Testis (tissue), 2 donors: ENCODE measurements at regions not wholly inside any gene's neighbourhood (a gene's known extent, or its start where the extent isn't known, plus 50 kb on each side); places are given as distances from the start of the nearest gene placed in this dataset.

ENCODE experiments used
- DNase-seq: peaks from one replicate; pipeline ENCODE4 v3.0.0-alpha.2; 2019
- H3K27ac ChIP-seq, 2 donors: fragments of 200-600 bp; sonication (generic); one replicate each; pipeline ENCODE4 v1.5.1; 2019
- H3K27me3 ChIP-seq: fragments of 200-600 bp; sonication (generic); one replicate; pipeline ENCODE4 v1.5.1; 2019
- H3K36me3 ChIP-seq: fragments of 200-600 bp; sonication (generic); one replicate; pipeline ENCODE4 v1.5.1; 2017; ENCODE audit warnings: low read depth; ENCODE audit errors: missing control alignments
- H3K4me1 ChIP-seq: fragments of 200-600 bp; sonication (generic); one replicate; pipeline ENCODE4 v1.5.1; 2019
- H3K4me3 ChIP-seq, 2 donors: fragments of 200-600 bp; sonication (generic); one replicate each; pipeline ENCODE4 v1.5.1; 2017 to 2019
- H3K9me3 ChIP-seq: fragments of 200-600 bp; sonication (generic); one replicate; pipeline ENCODE4 v1.5.1; 2017
- POLR2A ChIP-seq: fragments of 450-650 bp; IDR thresholded peaks from one replicate; pipeline ENCODE4 v1.6.1; 2017; ENCODE audit warnings: antibody characterized with exemption, mild to moderate bottlenecking, moderate library complexity
- WGBS, 2 donors: methylation state at CpG; one replicate each; pipeline ENCODE4 v1.1.5; 2018; 5-methylcytosine and 5-hydroxymethylcytosine counted together
- intact Hi-C: fragments of 100-400 bp; cut with DNase I; formaldehyde crosslinking; loops from one replicate; pipeline ENCODE4 v1.15.1; 2023; ENCODE audit warnings: low total_unique reads
- TF ChIP-seq, protein P1 (sequence below), 3 experiments: fragments of 450-650 bp in 2 of 3; fragments of 200-600 bp in 1 of 3; sonication (generic) in 1 of 3; IDR thresholded peaks; one replicate each; pipeline ENCODE4 v1.5.1; 2016 to 2019; ENCODE audit warnings: antibody characterized with exemption in 3 of 3, mild to moderate bottlenecking in 2 of 3, moderate library complexity in 1 of 3

DNA sequence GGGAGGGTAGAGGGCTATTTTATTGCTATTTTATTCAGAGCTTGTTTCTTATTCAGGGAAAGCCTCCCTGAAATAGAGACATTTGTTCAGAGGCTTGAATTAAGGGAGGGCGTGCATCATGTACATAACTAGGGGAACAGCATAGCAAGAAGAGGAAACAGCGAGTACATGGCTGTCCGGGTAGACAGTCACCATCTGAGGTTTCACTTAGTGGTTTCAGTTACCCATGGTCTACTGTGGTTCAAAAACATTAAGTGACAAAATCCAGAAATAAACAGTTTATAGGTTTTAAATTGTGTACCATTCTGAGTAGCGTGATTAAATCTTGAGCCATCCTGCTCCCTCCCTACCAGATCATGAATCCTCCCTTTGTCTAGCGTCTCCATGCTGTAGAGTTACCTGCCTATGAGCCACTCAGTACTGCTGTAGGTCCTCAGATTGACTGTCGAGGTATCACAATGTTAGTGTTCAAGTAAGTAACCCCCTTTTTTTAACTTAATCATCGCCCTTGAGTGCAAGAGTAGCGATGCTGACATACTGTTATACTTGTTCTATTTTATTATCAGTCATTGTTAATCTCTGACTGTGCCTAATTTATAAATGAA is 791.5 kb downstream of the TFAP2A start:
- H3K27me3 ChIP-seq, result no peaks in the 10 kb centered on the region
- no peaks in the 10 kb centered on the region for H3K4me1 ChIP-seq
- no peak overlapping the region for H3K27ac ChIP-seq
- no peak overlapping the region for H3K4me3 ChIP-seq
- TF ChIP-seq POLR2A, result no peak
- TF ChIP-seq, protein P1, sequence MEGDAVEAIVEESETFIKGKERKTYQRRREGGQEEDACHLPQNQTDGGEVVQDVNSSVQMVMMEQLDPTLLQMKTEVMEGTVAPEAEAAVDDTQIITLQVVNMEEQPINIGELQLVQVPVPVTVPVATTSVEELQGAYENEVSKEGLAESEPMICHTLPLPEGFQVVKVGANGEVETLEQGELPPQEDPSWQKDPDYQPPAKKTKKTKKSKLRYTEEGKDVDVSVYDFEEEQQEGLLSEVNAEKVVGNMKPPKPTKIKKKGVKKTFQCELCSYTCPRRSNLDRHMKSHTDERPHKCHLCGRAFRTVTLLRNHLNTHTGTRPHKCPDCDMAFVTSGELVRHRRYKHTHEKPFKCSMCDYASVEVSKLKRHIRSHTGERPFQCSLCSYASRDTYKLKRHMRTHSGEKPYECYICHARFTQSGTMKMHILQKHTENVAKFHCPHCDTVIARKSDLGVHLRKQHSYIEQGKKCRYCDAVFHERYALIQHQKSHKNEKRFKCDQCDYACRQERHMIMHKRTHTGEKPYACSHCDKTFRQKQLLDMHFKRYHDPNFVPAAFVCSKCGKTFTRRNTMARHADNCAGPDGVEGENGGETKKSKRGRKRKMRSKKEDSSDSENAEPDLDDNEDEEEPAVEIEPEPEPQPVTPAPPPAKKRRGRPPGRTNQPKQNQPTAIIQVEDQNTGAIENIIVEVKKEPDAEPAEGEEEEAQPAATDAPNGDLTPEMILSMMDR (IDR thresholded peaks at IDR 0.05), result no peak
- 82 to 92% methylated on average over 8 of the region's 8 CpGs for WGBS, 2 donors
- intact Hi-C loops, result no loop called here
- DNase-seq, result no peak
- H3K9me3 ChIP-seq, result no peaks in the 10 kb centered on the region
- no peaks in the 10 kb centered on the region for H3K36me3 ChIP-seq

DNA sequence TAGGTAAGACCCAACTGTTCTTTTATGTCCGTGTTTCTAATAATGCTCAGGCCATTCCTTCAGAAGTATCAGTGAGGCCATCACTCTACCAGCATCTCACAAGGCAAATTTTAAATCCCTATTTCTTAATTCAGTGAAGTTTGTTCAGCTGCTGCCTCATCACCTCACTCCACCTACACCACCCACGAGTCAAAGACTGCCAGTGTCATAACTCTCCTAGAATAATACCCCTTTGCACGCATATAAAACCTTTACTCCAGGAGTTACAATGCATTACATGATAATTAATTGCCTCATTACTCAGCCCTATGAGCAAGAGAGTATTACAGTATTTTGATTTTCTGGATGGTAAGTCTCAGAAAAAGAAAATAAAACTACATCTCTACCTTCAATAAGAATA is 793.6 kb downstream of the TFAP2A start:
- H3K4me3 ChIP-seq, result no peak overlapping the region
- intact Hi-C loops, result no loop called here
- H3K27me3 ChIP-seq, result no peaks in the 10 kb centered on the region
- H3K9me3 ChIP-seq, result no peaks in the 10 kb centered on the region
- no peak for DNase-seq
- H3K27ac ChIP-seq, result no peak overlapping the region
- TF ChIP-seq POLR2A, result no peak
- TF ChIP-seq, protein P1 (IDR thresholded peaks at IDR 0.05), result no peak
- WGBS, 2 donors, result 71 to 76% methylated on average over 3 of the region's 3 CpGs
- no peaks in the 10 kb centered on the region for H3K4me1 ChIP-seq
- no peaks in the 10 kb centered on the region for H3K36me3 ChIP-seq

DNA sequence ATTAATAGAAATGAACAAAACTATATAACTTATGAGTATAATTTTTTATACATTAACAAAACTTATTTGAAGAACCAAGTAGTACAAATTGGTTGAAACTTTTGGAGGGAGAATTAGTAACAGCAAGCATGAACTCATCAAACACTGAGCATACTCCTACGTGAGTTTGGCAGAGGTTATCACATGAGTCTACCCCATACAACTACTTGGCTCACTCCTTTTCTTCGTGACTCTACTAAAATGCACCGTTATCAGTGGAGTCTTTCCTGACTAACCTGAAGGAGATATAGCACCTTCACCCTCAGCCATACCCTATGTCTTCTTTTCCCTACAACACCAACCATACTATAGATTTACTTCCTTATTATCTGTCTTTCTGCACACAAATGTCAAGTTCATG is 794.2 kb downstream of the TFAP2A start:
- TF ChIP-seq, protein P1 (IDR thresholded peaks at IDR 0.05), result no peak
- TF ChIP-seq POLR2A, result no peak
- no peak overlapping the region for H3K4me3 ChIP-seq
- no peaks in the 10 kb centered on the region for H3K36me3 ChIP-seq
- H3K27ac ChIP-seq, result no peak overlapping the region
- DNase-seq, result no peak
- H3K27me3 ChIP-seq, result no peaks in the 10 kb centered on the region
- H3K9me3 ChIP-seq, result no peaks in the 10 kb centered on the region
- no peaks in the 10 kb centered on the region for H3K4me1 ChIP-seq
- intact Hi-C loops, result no loop called here
- 46 to 56% methylated on average over 3 of the region's 3 CpGs for WGBS, 2 donors

DNA sequence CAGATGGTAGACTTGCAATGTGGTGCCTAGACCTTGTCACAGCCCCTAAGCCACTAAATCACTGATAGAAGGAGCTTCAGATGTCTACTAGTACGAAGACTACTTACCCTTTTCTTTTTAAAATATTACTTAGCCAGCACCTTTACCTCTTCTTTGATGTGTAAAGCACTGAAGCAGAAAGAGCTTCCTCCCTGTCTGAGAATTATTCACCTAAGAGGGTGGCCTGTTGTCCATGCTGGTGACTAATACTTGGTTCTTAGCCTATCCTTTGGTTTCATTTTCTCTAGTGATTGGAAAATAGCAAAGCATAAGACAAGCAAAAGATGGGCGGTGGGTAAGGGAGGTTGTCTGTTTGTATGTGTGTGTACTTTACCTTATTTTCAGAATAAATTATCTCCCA is 794.6 kb downstream of the TFAP2A start:
- WGBS, 2 donors, result 74 to 82% methylated on average over 2 of the region's 2 CpGs
- no peak for DNase-seq
- Histone ChIP-seq H3K4me3 (no peak overlapping the region), H3K36me3 (no peaks in the 10 kb centered on the region), H3K27me3 (no peaks in the 10 kb centered on the region), H3K27ac (no peak overlapping the region), H3K9me3 (no peaks in the 10 kb centered on the region), H3K4me1 (no peaks in the 10 kb centered on the region)
- TF ChIP-seq, protein P1 (IDR thresholded peaks at IDR 0.05), result no peak
- TF ChIP-seq POLR2A, result no peak
- intact Hi-C loops, result no loop called here

DNA sequence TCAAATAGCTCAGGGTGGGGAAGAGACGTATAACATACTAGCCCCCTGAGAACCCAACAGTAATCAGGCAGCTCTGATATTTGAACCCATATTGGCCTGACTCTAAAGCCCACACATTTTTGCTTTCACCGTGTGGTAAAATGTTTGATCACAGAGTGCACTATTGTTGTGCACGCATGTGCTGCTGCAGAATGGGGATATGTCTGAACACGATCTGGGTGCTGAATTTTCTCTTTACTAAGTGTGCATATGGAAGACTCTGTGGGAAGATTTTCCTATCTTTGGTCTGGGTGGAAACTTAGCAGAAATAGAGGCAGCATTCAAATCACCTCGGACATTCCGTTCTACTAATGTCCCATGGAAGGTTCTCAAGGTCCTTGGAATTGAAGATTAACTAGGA is 800.1 kb downstream of the TFAP2A start:
- no peak for TF ChIP-seq POLR2A
- TF ChIP-seq, protein P1 (IDR thresholded peaks at IDR 0.05), result no peak
- intact Hi-C loops, result no loop called here
- Histone ChIP-seq H3K27ac (no peak overlapping the region), H3K4me3 (no peak overlapping the region), H3K4me1 (no peaks in the 10 kb centered on the region), H3K27me3 (no peaks in the 10 kb centered on the region), H3K9me3 (no peaks in the 10 kb centered on the region), H3K36me3 (no peaks in the 10 kb centered on the region)
- 76 to 90% methylated on average over 6 of the region's 6 CpGs for WGBS, 2 donors
- no peak for DNase-seq
